Activated CD4-positive, alpha-beta T cell treated with anti-CD3 and anti-CD28 coated beads for 36 hours (primary cell): ENCODE measurements at regions not wholly inside any gene's neighbourhood (a gene's known extent, or its start where the extent isn't known, plus 50 kb on each side); places are given as distances from the start of the nearest gene placed in this dataset.
A peak's percentile ranks its signal among the peaks of the same experiment; 100 is the strongest.

Experiments
- ATAC-seq: fragments of 200-7000 bp; cut with Tn5 transposase; one replicate; pipeline ENCODE4 v1.10.0; 2021; ENCODE audit warnings: mild to moderate bottlenecking, moderate library complexity
- CTCF ChIA-PET: fragments of 350-600 bp; sonication (Branson Sonifier 250); formaldehyde crosslinking; loops from one replicate; lab custom pipeline; 2021; ENCODE audit warnings: antibody characterized with exemption; lab: Charles Lee
- POLR2A ChIA-PET: fragments of 350-600 bp; sonication (Branson Sonifier 250); formaldehyde crosslinking; loops from one replicate; lab custom pipeline; 2021; ENCODE audit warnings: antibody characterized with exemption, inconsistent platforms; lab: Charles Lee
- DNase-seq: peaks from one replicate; pipeline ENCODE4 v3.0.0-alpha.2; 2020
- H3K27ac Mint-ChIP-seq: one replicate; pipeline ENCODE4 v1.8.0; 2021; ENCODE audit warnings: mixed read lengths
- H3K27me3 Mint-ChIP-seq: one replicate; pipeline ENCODE4 v1.8.0; 2021; ENCODE audit warnings: mixed read lengths
- H3K36me3 Mint-ChIP-seq: one replicate; pipeline ENCODE4 v1.8.0; 2021; ENCODE audit warnings: low read depth, mixed read lengths
- H3K4me1 Mint-ChIP-seq: one replicate; pipeline ENCODE4 v1.8.0; 2021; ENCODE audit warnings: mixed read lengths
- H3K4me3 Mint-ChIP-seq: one replicate; pipeline ENCODE4 v1.8.0; 2021; ENCODE audit warnings: mild to moderate bottlenecking, moderate library complexity, mixed read lengths
- H3K9me3 Mint-ChIP-seq: one replicate; pipeline ENCODE4 v1.8.0; 2021; ENCODE audit warnings: low read depth, mixed read lengths
- intact Hi-C, 2 experiments: fragments of 100-400 bp; cut with DNase I in 1 of 2; cut with micrococcal nuclease in 1 of 2; formaldehyde crosslinking; loops; one replicate each; pipeline versions ENCODE4 v1.14.2 to v1.15.1; 2022 to 2024; cut with DNase I, micrococcal nuclease

GRCh38 chr19:16014923-16015804 is 61.1 kb upstream of the TPM4 start:
- Mint-ChIP-seq H3K27me3 (no peaks in the 10 kb centered on the region), H3K4me1 (no peaks in the 10 kb centered on the region), H3K4me3 (no peak overlapping the region), H3K36me3 (no peaks in the 10 kb centered on the region), H3K9me3 (no peaks in the 10 kb centered on the region), H3K27ac (no peak overlapping the region)
- ATAC-seq (no peak), DNase-seq (peak; percentile 1)
- CTCF ChIA-PET = interaction anchor here (1.0 kb wide), 1 partner anchor 156 kb away, joined by 3 read pairs; no protein-coding TSS in a partner anchor
- intact Hi-C loops = no loop called here
- POLR2A ChIA-PET = no interaction called here

DNA sequence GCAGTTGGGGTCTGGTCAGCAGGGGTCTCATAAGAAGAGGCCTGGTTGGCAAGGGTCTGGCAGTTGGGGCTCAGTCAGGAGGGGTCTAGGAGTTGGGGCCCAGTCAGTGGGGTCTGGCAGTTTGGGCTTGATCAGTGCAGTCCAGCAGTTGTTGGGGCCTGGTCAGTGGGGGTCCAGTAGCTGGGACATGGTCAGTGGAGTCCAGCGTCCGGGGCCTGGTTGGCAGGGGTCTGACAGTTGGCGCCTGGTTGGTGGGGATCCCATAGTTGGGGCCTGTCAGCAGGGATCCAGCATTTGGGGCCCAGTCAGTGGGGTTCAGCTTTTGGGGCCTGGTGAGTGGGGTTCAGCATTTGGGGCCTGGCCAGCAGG is 60.5 kb upstream of the TPM4 start:
- POLR2A ChIA-PET = no interaction called here
- H3K9me3 Mint-ChIP-seq = no peaks in the 10 kb centered on the region
- ATAC-seq = no peak

GRCh38 chr19:16016226-16017137 is 59.8 kb upstream of the TPM4 start:
- Mint-ChIP-seq H3K9me3 (no peaks in the 10 kb centered on the region), H3K4me1 (no peaks in the 10 kb centered on the region), H3K4me3 (no peak overlapping the region), H3K27ac (no peak overlapping the region), H3K27me3 (no peaks in the 10 kb centered on the region), H3K36me3 (no peaks in the 10 kb centered on the region)
- intact Hi-C loops = no loop called here
- ChIA-PET POLR2A (no interaction called here), CTCF (interaction anchor here (1.0 kb wide), 1 partner anchor 154 kb away, joined by 3 read pairs; no protein-coding TSS in a partner anchor)
- ATAC-seq (no peak), DNase-seq (peak; percentile 4)

More for the DNA sequence above, 60.5 kb upstream of the TPM4 start:
- Mint-ChIP-seq H3K4me1 (no peaks in the 10 kb centered on the region), H3K27me3 (no peaks in the 10 kb centered on the region), H3K4me3 (no peak overlapping the region), H3K27ac (no peak overlapping the region), H3K36me3 (no peaks in the 10 kb centered on the region)
- intact Hi-C loops = no loop called here
- peak; percentile 2 for DNase-seq
- CTCF ChIA-PET = interaction anchor here (1.0 kb wide), 1 partner anchor 155 kb away, joined by 3 read pairs; no protein-coding TSS in a partner anchor

DNA sequence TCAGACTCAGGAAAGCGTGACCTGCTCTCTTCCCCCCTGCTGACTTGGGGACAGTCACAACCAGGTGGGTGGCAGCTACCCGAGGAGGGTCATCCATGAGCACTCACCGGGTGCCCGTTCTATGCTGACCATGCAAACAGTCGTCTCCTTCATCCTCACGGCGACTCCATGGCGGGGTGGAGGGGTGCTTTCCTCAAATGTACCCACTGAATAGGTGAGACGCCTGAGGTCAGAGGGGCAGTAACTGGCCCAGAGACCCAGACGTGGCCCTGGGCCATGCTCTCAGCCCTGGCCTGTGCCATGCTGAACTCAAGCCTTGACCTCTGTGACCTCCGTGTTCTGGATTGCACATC is 59.2 kb upstream of the TPM4 start:
- Mint-ChIP-seq H3K27me3 (no peaks in the 10 kb centered on the region), H3K4me1 (no peaks in the 10 kb centered on the region), H3K27ac (no peak overlapping the region), H3K36me3 (no peaks in the 10 kb centered on the region), H3K9me3 (no peaks in the 10 kb centered on the region), H3K4me3 (no peak overlapping the region)
- intact Hi-C loops = no loop called here
- ChIA-PET POLR2A (no interaction called here), CTCF (no interaction called here)
- no peak for DNase-seq
- ATAC-seq = no peak

GRCh38 chr19:16018106-16018755 is 58.1 kb upstream of the TPM4 start:
- H3K27me3 Mint-ChIP-seq = no peaks in the 10 kb centered on the region
- H3K9me3 Mint-ChIP-seq = no peaks in the 10 kb centered on the region
- no peaks in the 10 kb centered on the region for H3K4me1 Mint-ChIP-seq
- intact Hi-C loops = no loop called here
- DNase-seq (peak; percentile 1), ATAC-seq (no peak)
- H3K4me3 Mint-ChIP-seq = no peak overlapping the region
- ChIA-PET CTCF (interaction anchor here (0.8 kb wide), 1 partner anchor 11 kb away, joined by 5 read pairs; no protein-coding TSS in a partner anchor), POLR2A (no interaction called here)
- H3K27ac Mint-ChIP-seq = no peak overlapping the region
- no peaks in the 10 kb centered on the region for H3K36me3 Mint-ChIP-seq

- ChIA-PET POLR2A (no interaction called here), CTCF (interaction anchor here (0.6 to 0.8 kb wide), 2 partner anchors 12 to 17 kb away, joined by 3 to 5 read pairs; no protein-coding TSS in a partner anchor)
- no peaks in the 10 kb centered on the region for H3K4me1 Mint-ChIP-seq
- intact Hi-C loops = no loop called here
- H3K4me3 Mint-ChIP-seq = no peak overlapping the region
- no peaks in the 10 kb centered on the region for H3K36me3 Mint-ChIP-seq
- H3K27me3 Mint-ChIP-seq = no peaks in the 10 kb centered on the region
- DNase-seq (no peak), ATAC-seq (no peak)
- no peaks in the 10 kb centered on the region for H3K9me3 Mint-ChIP-seq
- no peak overlapping the region for H3K27ac Mint-ChIP-seq
Measured at GRCh38 chr19:16018801-16019551, 57.3 kb upstream of the TPM4 start.

- no peaks in the 10 kb centered on the region for H3K9me3 Mint-ChIP-seq
Measured at GRCh38 chr19:16019691-16020448, 56.4 kb upstream of the TPM4 start.

GRCh38 chr19:16021796-16022195 is 54.5 kb upstream of the TPM4 start:
- ATAC-seq (no peak), DNase-seq (peak; percentile 1)
- intact Hi-C loops = no loop called here

More at GRCh38 chr19:16019691-16020448, 56.4 kb upstream of the TPM4 start:
- Mint-ChIP-seq H3K27ac (no peak overlapping the region), H3K36me3 (no peaks in the 10 kb centered on the region), H3K4me1 (no peaks in the 10 kb centered on the region), H3K27me3 (no peaks in the 10 kb centered on the region), H3K4me3 (no peak overlapping the region)
- intact Hi-C loops = no loop called here
- DNase-seq = peak; percentile 1
- ChIA-PET POLR2A (no interaction called here), CTCF (interaction anchor here (0.6 kb wide), 1 partner anchor 16 kb away, joined by 3 read pairs; no protein-coding TSS in a partner anchor)
- no peak for ATAC-seq

DNA sequence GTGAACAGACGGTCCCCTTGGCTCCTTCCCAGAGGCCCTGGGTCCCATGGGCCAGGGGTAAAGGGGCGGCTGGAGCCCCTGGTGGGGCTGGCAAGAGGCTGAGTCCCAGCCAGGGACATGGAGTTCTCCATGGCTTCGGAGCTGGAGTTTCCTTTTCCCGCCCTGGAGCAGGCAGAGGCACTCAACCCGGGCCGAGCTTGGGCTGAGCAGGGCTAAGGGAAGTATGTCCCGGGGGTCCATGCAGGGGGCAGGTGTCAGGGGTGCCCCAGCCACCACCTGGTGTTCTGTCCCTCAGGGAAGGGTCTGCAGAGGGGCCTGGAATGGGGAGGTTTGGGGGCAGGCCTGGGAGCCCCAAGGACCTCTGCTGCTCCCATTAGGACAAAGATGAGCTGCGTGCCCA is 54.0 kb upstream of the TPM4 start:
- ATAC-seq (no peak), DNase-seq (no peak)
- no peaks in the 10 kb centered on the region for H3K9me3 Mint-ChIP-seq
- ChIA-PET CTCF (interaction anchor here (0.6 to 1.6 kb wide), 2 partner anchors 19 to 67 kb away, joined by 3 to 8 read pairs; no protein-coding TSS in a partner anchor), POLR2A (no interaction called here)
- H3K27me3 Mint-ChIP-seq = no peaks in the 10 kb centered on the region
- peaks cover 4% of the 10 kb centered on the region for H3K4me1 Mint-ChIP-seq
- H3K36me3 Mint-ChIP-seq = no peaks in the 10 kb centered on the region
- H3K27ac Mint-ChIP-seq = no peak overlapping the region
- intact Hi-C loops = no loop called here
- H3K4me3 Mint-ChIP-seq = no peak overlapping the region

More at GRCh38 chr19:16021796-16022195, 54.5 kb upstream of the TPM4 start:
- Mint-ChIP-seq H3K9me3 (no peaks in the 10 kb centered on the region), H3K27me3 (no peaks in the 10 kb centered on the region), H3K4me1 (no peaks in the 10 kb centered on the region), H3K36me3 (no peaks in the 10 kb centered on the region), H3K27ac (no peak overlapping the region), H3K4me3 (no peak overlapping the region)
- CTCF ChIA-PET = interaction anchor here (1.6 kb wide), 1 partner anchor 20 kb away, joined by 8 read pairs; no protein-coding TSS in a partner anchor
- POLR2A ChIA-PET = no interaction called here

GRCh38 chr19:16022681-16023080 is 53.6 kb upstream of the TPM4 start:
- Mint-ChIP-seq H3K36me3 (no peaks in the 10 kb centered on the region), H3K4me3 (no peak overlapping the region), H3K27ac (no peak overlapping the region), H3K4me1 (peaks cover 9% of the 10 kb centered on the region), H3K9me3 (no peaks in the 10 kb centered on the region), H3K27me3 (no peaks in the 10 kb centered on the region)
- DNase-seq (peak; percentile 3), ATAC-seq (no peak)
- POLR2A ChIA-PET = no interaction called here
- CTCF ChIA-PET = interaction anchor here (0.6 to 1.6 kb wide), 2 partner anchors 19 to 67 kb away, joined by 3 to 8 read pairs; no protein-coding TSS in a partner anchor
- intact Hi-C loops = no loop called here
